ENCODE measurements at regions not wholly inside any gene's neighbourhood (a gene's known extent, or its start where the extent isn't known, plus 50 kb on each side); places are given as distances from the start of the nearest gene placed in this dataset.

DNA sequence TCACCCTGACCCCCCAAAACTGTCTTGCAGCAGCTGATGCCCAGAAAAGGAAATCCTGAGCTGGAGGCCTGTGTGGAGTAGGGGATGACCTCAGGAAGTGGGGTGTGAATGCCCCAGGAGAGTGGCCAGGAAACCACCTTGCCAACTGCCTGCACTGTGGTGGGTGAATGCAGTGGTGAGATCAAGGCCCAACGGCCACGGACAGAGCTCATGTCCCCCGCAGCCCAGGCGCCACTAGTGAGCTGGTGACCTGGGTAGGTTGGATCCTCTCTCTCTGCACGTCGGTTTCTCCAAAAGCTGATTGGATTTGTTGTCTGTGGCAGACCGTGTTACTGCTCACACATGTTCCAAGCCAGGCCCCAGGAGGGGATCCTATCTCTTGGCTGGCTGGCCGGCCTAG, 448.9 kb downstream of the TCERG1L start:
- 61 to 90% (median 78%) methylated on average over 2 to 8 of the region's 8 CpGs for WGBS, 4 donors
- H3K27me3 ChIP-seq, result peaks cover 0 to 2% (median 0%) of the 10 kb centered on the region in 9 donors
- DNase-seq (no peak), ATAC-seq (no peak)
- intact Hi-C loops (cut with DNase I), result no loop called here
- TF ChIP-seq, protein P1, sequence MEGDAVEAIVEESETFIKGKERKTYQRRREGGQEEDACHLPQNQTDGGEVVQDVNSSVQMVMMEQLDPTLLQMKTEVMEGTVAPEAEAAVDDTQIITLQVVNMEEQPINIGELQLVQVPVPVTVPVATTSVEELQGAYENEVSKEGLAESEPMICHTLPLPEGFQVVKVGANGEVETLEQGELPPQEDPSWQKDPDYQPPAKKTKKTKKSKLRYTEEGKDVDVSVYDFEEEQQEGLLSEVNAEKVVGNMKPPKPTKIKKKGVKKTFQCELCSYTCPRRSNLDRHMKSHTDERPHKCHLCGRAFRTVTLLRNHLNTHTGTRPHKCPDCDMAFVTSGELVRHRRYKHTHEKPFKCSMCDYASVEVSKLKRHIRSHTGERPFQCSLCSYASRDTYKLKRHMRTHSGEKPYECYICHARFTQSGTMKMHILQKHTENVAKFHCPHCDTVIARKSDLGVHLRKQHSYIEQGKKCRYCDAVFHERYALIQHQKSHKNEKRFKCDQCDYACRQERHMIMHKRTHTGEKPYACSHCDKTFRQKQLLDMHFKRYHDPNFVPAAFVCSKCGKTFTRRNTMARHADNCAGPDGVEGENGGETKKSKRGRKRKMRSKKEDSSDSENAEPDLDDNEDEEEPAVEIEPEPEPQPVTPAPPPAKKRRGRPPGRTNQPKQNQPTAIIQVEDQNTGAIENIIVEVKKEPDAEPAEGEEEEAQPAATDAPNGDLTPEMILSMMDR (IDR thresholded peaks at IDR 0.05), result no peak
- TF ChIP-seq POLR2A (IDR thresholded peaks at IDR 0.05), result no peak
- H3K9me3 ChIP-seq, result no peaks in the 10 kb centered on the region
- H3K27ac ChIP-seq, result no peak overlapping the region
- H3K36me3 ChIP-seq, result no peaks in the 10 kb centered on the region
- H3K4me3 ChIP-seq, result no peak overlapping the region
- no peaks in the 10 kb centered on the region for H3K4me1 ChIP-seq

GRCh38 chr10:130863044-130863443, 448.5 kb downstream of the TCERG1L start:
- DNase-seq (no peak), ATAC-seq (no peak)
- TF ChIP-seq, protein P1 (IDR thresholded peaks at IDR 0.05), result no peak
- no peak for TF ChIP-seq POLR2A (IDR thresholded peaks at IDR 0.05)
- intact Hi-C loops (cut with DNase I), result no loop called here
- Histone ChIP-seq H3K27me3 (peaks cover 0 to 6% (median 0%) of the 10 kb centered on the region in 9 donors), H3K4me1 (no peaks in the 10 kb centered on the region), H3K4me3 (no peak overlapping the region), H3K27ac (no peak overlapping the region), H3K9me3 (no peaks in the 10 kb centered on the region), H3K36me3 (no peaks in the 10 kb centered on the region)
- 79 to 85% (median 81%) methylated on average over 5 to 8 of the region's 8 CpGs for WGBS, 4 donors

DNA sequence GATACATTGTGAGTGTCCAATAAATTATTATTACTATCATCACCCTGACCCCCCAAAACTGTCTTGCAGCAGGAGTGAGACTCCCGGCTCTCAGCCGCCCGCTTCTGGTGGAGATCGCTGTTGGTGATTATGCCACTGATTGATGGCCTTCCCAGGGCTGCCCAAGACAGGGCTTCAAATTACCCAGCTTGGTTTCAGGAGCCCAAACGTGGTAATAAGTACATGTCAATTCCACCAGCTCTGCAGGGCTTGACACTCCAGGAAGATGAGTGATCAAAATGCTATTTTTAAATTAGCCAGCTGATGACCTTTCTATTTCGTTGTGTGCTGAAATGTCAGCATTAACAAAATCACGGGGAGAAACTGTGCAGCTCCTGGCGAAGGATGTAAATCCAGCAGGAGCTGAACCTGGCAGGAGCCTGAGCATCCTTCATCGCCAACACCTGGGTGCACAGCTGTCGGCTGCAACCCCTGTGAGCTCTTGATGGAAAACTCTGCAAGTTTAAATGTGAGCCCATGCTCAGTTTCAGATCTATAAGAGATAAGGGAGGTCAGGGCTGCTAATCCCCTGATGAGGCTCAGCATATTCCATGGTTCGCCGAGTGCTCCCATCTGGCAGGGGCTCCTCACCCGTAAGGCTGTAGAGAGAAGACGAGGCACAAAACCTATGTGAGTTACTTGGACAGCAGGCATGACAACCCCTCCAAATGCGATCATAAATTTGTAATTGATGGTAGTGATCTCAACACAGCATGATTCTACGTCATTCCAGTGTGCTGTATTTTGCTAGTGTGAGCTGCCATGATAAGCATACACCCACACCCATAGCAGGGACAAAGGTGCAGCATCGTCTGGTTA, 446.3 kb downstream of the TCERG1L start:
- TF ChIP-seq POLR2A (IDR thresholded peaks at IDR 0.05), result no peak
- TF ChIP-seq, protein P1 (IDR thresholded peaks at IDR 0.05), result no peak
- intact Hi-C loops (cut with DNase I), result no loop called here
- H3K4me3 ChIP-seq, result no peak overlapping the region
- no peaks in the 10 kb centered on the region for H3K36me3 ChIP-seq
- no peaks in the 10 kb centered on the region for H3K9me3 ChIP-seq
- peaks cover 0 to 18% (median 0%) of the 10 kb centered on the region in 9 donors for H3K27me3 ChIP-seq
- H3K4me1 ChIP-seq, result no peaks in the 10 kb centered on the region
- no peak overlapping the region for H3K27ac ChIP-seq
- no peak for DNase-seq
- ATAC-seq, result no peak
- WGBS, 4 donors, result 63 to 71% (median 66%) methylated on average over 17 of the region's 17 CpGs

- Histone ChIP-seq H3K4me3 (no peak overlapping the region), H3K9me3 (no peaks in the 10 kb centered on the region), H3K27ac (no peak overlapping the region), H3K4me1 (no peaks in the 10 kb centered on the region), H3K27me3 (peaks cover 0 to 18% (median 0%) of the 10 kb centered on the region in 9 donors), H3K36me3 (no peaks in the 10 kb centered on the region)
- TF ChIP-seq, protein P1 (IDR thresholded peaks at IDR 0.05), result no peak
- no peak for TF ChIP-seq POLR2A (IDR thresholded peaks at IDR 0.05)
- DNase-seq (no peak), ATAC-seq (no peak)
- intact Hi-C loops (cut with DNase I), result no loop called here
- WGBS, 4 donors, result 87 to 92% (median 89%) methylated on average over 7 of the region's 7 CpGs
Observed at GRCh38 chr10:130866857-130867256, 444.7 kb downstream of the TCERG1L start.
